NCI-H1105 treated with DMSO at 0.1 percent for 48 hours (cell line): ENCODE measurements at regions not wholly inside any gene's neighbourhood (a gene's known extent, or its start where the extent isn't known, plus 50 kb on each side); places are given as distances from the start of the nearest gene placed in this dataset.
A peak's percentile ranks its signal among the peaks of the same experiment; 100 is the strongest.
"Not testable (repeated sequence)": the region's sequence is repeated elsewhere in the genome, so short reads cannot be mapped to it uniquely, and the experiment has no call there.

Source experiments
- DNase-seq: peaks from one replicate; lab custom pipeline; 2025; lab: John Stamatoyannopoulos, UW

DNA sequence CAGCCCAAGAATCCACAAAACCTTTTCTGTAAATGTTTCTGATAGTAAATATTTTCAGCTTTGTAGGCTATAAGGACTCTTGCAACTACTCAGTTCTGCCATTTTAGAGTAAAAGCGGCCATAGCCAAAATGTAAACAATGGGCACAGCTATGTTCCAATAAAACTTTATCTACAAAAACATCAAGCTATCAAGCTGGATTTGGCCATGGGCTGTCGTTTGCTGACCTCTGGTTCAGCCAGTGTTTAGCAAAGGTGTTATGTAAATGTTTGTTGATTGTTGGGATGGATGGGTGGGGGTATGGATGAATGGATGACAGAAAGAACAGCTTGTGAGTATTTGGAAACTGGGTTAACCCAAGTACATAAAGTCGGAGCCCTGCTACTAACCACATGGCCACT is 111.1 kb upstream of the VRK1 start:
- no peak for DNase-seq

DNA sequence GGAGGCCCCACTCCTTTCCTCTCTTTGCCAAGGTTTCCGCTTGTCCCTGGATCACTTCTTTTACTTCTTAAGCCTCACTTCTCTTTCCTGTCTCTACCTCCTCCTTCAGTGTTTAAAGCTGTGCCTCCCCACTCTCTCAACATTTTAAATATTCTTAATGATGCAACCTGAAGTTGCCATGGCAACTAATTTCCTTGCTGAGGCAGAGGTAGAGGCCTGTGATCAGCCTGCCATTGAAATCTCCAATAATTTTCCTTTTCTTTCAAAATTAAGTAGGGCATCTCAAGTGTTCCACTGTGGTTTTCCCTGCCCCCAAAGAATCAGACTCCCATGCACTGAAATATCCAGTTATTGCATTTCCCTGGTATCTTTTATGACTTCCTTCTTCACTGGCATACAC is 108.6 kb upstream of the VRK1 start:
- DNase-seq = peak; percentile 13

DNA sequence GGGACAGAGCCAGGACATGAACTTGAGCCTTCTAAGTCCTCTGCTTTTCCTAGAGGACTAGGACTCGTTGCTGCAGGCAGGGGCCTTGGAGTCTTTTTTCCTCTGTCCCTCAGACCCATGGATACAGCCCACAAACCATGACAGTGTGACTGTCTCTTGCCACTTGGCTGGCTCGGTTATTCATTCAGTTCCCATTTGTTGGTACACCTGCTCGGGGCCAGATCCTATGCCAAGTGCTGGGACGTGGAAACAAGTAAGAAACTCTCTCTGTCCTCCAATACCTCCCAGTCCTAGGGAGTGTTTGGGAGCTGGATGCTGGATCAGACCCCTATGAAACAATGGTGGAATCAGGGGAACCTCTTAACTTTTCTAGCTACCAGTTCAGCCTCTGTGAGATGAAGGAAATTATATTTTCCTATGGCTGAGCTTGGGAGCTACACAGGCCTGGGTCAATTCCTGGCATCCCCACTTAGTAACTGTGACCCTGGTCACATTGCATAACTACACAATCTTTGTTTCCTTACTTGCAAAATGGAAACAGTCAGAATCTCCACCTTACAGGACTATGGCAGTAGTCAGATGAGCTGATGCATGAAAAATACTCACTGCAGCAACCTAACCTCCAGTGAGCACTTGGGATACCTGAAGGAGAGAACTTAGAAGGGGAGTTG is 106.3 kb upstream of the VRK1 start:
- DNase-seq = no peak

GRCh38 chr14:96693252-96693820 is 103.8 kb upstream of the VRK1 start:
- no peak for DNase-seq

- DNase-seq = no peak
These were observed 103.2 kb upstream of the VRK1 start for GRCh38 chr14:96693987-96694386.

DNA sequence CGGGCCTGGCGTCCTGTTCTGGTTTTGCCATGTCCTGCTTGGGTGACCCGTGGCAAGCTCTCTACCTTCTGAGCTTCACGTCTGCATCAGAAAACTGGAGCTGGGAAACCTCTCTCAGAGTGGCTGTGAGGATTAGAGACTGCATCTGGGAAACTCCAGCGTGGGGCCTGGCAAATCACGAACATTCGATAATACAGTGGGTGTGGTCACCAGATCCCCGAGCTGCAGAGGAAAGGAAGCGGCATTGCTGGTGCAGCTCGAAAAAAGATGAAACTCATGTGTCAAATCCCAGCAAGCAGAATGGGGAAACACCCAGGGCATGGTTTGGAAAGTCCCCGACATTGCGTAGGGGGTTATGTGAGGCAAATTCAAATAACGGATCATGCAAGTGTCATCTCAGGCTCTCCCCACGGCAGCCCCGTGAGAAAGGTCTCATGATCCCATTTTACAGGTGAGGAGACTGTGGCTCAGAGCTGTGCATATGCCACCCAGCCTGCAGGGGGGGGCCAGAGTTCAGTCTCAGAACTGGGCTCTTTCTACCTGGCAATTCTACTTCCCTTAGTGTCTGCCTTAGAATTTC is 98.1 kb upstream of the VRK1 start:
- no peak for DNase-seq

DNA sequence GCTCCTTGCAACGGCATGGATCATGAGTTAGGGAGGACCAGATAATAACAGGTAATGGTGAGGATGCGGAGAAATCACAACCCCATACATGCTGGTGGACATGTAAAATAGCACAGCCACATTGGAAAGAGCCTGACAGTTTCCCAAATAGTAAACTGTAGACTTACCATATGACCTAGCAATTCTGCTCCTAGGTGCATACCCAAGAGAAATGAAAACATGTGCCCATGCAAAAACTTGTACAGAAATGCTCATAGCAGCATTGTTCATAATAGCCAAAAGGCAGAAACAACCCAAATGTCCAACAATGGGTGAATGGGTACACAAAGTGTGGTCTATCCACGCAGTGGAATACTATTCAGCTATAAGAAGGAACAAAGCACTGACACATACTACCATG is 97.5 kb upstream of the VRK1 start:
- no peak for DNase-seq

DNA sequence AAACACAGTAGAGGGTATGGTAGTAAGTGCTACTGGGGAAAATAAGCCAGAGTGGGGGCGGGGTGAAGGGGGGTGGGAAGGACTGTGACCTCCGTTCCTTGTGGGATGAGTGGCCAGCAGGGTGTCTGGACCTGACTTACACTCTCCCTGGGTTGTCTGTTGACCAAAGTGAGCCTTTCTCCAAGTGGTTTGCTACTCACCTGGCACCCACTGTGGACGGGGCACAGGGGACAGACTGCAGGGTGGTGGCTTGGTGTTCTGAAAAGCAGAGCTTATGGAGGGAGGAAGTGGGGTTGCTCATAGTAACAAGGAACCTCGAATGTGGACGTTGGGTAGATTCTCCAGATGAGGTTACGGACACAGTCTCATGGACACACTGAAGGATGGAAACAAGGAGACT is 94.4 kb upstream of the VRK1 start:
- no peak for DNase-seq

- no peak for DNase-seq
These were observed 91.6 kb upstream of the VRK1 start for GRCh38 chr14:96705422-96706092.

GRCh38 chr14:96706893-96707292 is 90.3 kb upstream of the VRK1 start:
- no peak for DNase-seq

GRCh38 chr14:96710060-96710666 is 87.0 kb upstream of the VRK1 start:
- DNase-seq = no peak

GRCh38 chr14:96711559-96712267 is 85.5 kb upstream of the VRK1 start:
- no peak for DNase-seq

GRCh38 chr14:96713426-96713825 is 83.8 kb upstream of the VRK1 start:
- DNase-seq = no peak

DNA sequence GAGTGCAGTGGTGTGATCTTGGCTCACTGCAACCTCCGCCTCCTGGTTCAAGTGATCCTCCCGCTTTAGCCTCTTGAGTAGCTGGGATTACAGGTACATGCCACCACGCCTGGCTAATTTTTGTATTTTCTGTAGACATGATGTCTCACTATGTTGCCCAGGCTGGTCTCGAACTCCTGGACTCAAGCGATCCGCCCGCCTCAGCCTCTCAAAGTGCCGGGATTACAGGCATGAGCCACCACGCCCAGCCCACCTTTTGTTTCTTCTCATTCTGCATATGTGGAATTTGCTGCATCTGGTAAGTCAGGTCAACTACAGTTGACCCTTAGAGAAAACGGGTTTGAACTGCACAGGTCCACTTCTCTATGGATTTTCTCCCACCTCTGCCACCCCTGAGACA is 82.6 kb upstream of the VRK1 start:
- DNase-seq = not testable (repeated sequence)

DNA sequence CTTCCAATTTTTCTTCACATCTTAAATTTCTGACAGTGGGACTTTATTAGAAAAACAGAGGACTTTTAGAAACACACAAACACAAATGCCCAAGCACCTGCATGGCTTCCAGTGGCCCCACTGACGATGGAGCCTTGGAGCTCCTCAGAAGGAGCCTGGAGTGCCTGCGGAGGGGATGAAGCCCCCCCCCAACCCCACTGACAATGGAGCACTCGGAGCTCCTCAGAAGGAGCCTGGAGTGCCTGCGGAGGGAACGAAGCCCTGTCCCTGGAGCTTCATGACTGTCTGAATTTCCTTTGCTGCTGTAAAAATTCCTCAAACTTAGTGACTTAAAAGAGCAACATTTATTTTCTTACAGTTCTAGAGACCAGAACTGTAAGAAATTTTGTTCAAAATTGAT is 80.1 kb upstream of the VRK1 start:
- DNase-seq = no peak

GRCh38 chr14:96718407-96718806 is 78.8 kb upstream of the VRK1 start:
- no peak for DNase-seq

DNA sequence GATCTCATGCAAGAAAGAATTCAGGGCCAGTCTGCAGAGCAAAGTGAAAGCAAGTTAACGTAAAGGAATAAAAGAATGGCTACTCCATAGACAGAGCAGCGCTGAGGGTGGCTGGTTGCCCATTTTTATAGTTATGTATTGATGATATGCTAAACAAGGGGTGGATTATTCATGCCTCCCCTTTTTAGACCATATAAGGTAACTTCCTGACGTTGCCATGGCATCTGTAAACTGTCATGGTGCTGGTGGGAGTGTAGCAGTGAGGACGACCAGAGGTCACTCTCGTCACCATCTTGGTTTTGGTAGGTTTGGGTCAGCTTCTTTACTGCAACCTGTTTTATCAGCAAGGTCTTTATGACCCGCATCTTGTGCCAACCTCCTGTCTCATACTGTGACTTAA is 76.5 kb upstream of the VRK1 start:
- not testable (repeated sequence) for DNase-seq

- DNase-seq = no peak
These were observed 74.4 kb upstream of the VRK1 start for GRCh38 chr14:96722736-96723135.

GRCh38 chr14:96723946-96724345 is 73.2 kb upstream of the VRK1 start:
- DNase-seq = no peak

GRCh38 chr14:96725232-96725631 is 72.0 kb upstream of the VRK1 start:
- no peak for DNase-seq

- no peak for DNase-seq
These were observed 70.1 kb upstream of the VRK1 start for GRCh38 chr14:96727073-96727472.

DNA sequence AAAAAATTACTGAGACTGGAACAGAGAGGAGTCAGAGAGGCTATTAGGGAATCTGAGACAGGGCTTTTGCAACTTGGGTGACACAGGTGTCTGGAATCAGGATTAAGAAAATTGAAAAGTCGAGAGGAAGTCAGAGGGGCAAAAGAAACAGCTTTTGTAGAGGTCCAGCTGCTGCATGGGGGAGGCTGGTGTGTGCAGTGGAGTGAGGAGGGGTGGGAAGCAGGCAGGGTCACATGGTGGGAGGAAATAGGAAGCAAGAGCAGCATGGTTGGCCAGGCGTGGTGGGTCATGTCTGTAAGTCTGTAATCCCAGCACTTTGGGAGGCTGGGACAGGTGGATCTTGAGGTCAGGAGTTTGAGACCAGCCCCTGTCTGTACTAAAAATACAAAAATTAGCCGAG is 69.7 kb upstream of the VRK1 start:
- no peak for DNase-seq
